Ishikawa (cell line): ENCODE measurements at regions not wholly inside any gene's neighbourhood (a gene's known extent, or its start where the extent isn't known, plus 50 kb on each side); places are given as distances from the start of the nearest gene placed in this dataset.

Experiments used
- CREB1 ChIP-seq: IDR thresholded peaks from 2 replicates; pipeline ENCODE4 v1.6.1; 2012; ENCODE audit warnings: low read depth
- EGR1 ChIP-seq: IDR thresholded peaks from 2 replicates; pipeline ENCODE4 v1.6.1; 2012
- EP300 ChIP-seq: IDR thresholded peaks from 2 replicates; pipeline ENCODE4 v1.6.1; 2012; ENCODE audit warnings: borderline replicate concordance
- NFIC ChIP-seq: IDR thresholded peaks from 2 replicates; pipeline ENCODE4 v1.6.1; 2012
- TAF1 ChIP-seq: IDR thresholded peaks from 2 replicates; pipeline ENCODE4 v1.6.1; 2012; ENCODE audit warnings: low read depth, mild to moderate bottlenecking
- TCF12 ChIP-seq: IDR thresholded peaks from 2 replicates; pipeline ENCODE4 v1.6.1; 2012; ENCODE audit warnings: low read depth
- YY1 ChIP-seq: IDR thresholded peaks from 2 replicates; pipeline ENCODE4 v1.6.1; 2012; ENCODE audit warnings: low read depth
- TF ChIP-seq, protein P1 (sequence below): IDR thresholded peaks from 2 replicates; pipeline ENCODE4 v1.6.1; 2012; ENCODE audit warnings: low read depth, mild to moderate bottlenecking
- TF ChIP-seq, protein P2 (sequence below): IDR thresholded peaks from 2 replicates; pipeline ENCODE4 v1.6.1; 2012

DNA sequence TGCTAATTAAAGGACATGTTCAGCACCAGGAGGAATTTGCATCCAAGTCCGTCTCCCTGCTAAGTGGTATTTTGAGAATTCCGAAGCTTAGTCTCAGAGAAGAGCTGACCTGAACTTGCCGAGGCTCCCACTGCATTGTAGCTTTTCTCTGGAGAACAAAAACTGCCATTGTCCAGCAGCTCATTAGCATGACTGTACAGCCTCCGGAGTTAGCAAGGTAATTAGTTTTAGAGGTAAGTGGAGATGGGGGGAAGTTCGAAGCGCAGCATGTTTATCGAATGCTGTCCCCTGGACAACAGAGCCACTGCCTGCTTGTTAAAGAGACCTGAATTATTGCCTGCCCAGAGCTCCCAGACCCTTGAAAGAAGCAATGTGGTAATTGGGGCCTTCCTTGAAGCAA is 160.3 kb upstream of the PELI2 start:
- TF ChIP-seq EGR1 (no peak), CREB1 (no peak), EP300 (no peak), YY1 (no peak), TCF12 (no peak), TAF1 (no peak), NFIC (no peak)
- TF ChIP-seq, protein P1, sequence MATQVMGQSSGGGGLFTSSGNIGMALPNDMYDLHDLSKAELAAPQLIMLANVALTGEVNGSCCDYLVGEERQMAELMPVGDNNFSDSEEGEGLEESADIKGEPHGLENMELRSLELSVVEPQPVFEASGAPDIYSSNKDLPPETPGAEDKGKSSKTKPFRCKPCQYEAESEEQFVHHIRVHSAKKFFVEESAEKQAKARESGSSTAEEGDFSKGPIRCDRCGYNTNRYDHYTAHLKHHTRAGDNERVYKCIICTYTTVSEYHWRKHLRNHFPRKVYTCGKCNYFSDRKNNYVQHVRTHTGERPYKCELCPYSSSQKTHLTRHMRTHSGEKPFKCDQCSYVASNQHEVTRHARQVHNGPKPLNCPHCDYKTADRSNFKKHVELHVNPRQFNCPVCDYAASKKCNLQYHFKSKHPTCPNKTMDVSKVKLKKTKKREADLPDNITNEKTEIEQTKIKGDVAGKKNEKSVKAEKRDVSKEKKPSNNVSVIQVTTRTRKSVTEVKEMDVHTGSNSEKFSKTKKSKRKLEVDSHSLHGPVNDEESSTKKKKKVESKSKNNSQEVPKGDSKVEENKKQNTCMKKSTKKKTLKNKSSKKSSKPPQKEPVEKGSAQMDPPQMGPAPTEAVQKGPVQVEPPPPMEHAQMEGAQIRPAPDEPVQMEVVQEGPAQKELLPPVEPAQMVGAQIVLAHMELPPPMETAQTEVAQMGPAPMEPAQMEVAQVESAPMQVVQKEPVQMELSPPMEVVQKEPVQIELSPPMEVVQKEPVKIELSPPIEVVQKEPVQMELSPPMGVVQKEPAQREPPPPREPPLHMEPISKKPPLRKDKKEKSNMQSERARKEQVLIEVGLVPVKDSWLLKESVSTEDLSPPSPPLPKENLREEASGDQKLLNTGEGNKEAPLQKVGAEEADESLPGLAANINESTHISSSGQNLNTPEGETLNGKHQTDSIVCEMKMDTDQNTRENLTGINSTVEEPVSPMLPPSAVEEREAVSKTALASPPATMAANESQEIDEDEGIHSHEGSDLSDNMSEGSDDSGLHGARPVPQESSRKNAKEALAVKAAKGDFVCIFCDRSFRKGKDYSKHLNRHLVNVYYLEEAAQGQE = no peak
- TF ChIP-seq, protein P2, sequence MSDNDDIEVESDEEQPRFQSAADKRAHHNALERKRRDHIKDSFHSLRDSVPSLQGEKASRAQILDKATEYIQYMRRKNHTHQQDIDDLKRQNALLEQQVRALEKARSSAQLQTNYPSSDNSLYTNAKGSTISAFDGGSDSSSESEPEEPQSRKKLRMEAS = no peak
